Fibroblast of pulmonary artery (primary cell): ENCODE measurements at regions not wholly inside any gene's neighbourhood (a gene's known extent, or its start where the extent isn't known, plus 50 kb on each side); places are given as distances from the start of the nearest gene placed in this dataset.
"Not testable (repeated sequence)": the region's sequence is repeated elsewhere in the genome, so short reads cannot be mapped to it uniquely, and the experiment has no call there.

Experiments used
- DNase-seq: peaks from one replicate; pipeline ENCODE4 v3.0.0-alpha.2; 2010; ENCODE audit warnings: low read depth
- H3K4me3 ChIP-seq: replicated peaks from 2 replicates; pipeline ENCODE4 v1.5.1; 2011; ENCODE audit warnings: low read depth, mild to moderate bottlenecking, control low read depth, low read length, moderate library complexity
- TF ChIP-seq, protein P1 (sequence below): IDR thresholded peaks from 2 replicates; pipeline ENCODE4 v1.5.1; 2011; ENCODE audit warnings: mild to moderate bottlenecking, control low read depth, low read length, inconsistent platforms; ENCODE audit errors: missing control alignments

DNA sequence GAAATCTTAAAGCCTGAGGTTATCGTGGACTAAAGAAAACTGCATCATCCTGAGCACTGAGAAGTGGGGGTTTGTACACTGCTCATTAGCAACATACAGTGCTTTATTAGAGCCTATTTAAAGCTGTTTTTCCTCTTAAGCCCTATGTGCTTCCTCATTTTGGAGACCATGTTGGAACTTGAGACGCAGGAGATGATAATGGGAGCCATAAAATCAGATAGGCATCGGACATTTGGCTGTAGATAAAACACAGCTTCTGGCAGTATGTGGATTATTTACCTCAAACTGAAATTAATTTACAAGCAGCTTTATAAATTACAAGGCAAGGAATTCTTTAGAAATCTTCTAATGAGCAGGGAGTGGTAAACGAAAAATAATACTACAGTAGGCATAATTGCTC is 147.7 kb upstream of the IVNS1ABP start:
- TF ChIP-seq, protein P1, sequence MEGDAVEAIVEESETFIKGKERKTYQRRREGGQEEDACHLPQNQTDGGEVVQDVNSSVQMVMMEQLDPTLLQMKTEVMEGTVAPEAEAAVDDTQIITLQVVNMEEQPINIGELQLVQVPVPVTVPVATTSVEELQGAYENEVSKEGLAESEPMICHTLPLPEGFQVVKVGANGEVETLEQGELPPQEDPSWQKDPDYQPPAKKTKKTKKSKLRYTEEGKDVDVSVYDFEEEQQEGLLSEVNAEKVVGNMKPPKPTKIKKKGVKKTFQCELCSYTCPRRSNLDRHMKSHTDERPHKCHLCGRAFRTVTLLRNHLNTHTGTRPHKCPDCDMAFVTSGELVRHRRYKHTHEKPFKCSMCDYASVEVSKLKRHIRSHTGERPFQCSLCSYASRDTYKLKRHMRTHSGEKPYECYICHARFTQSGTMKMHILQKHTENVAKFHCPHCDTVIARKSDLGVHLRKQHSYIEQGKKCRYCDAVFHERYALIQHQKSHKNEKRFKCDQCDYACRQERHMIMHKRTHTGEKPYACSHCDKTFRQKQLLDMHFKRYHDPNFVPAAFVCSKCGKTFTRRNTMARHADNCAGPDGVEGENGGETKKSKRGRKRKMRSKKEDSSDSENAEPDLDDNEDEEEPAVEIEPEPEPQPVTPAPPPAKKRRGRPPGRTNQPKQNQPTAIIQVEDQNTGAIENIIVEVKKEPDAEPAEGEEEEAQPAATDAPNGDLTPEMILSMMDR = no peak
- DNase-seq = no peak
- H3K4me3 ChIP-seq = no peak overlapping the region

DNA sequence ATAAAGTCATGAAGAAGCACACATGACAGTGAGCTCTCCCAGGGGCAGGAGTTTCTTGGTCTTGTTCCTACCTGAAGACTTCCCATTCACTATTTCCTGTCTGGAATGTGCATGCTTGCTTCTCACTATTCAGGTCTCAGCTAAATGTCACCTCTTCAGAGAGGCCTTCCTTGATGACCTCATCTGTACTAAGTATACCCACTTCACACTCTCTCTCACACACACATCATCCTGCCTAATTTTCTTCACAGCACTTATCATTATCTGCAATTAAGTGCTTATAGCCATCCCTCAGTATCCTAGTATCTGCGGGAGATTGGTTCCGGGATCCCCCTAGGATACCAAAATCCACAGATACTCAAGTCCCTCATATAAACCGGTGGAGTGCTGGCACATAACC is 146.4 kb upstream of the IVNS1ABP start:
- no peak overlapping the region for H3K4me3 ChIP-seq
- no peak for DNase-seq
- TF ChIP-seq, protein P1 = no peak

DNA sequence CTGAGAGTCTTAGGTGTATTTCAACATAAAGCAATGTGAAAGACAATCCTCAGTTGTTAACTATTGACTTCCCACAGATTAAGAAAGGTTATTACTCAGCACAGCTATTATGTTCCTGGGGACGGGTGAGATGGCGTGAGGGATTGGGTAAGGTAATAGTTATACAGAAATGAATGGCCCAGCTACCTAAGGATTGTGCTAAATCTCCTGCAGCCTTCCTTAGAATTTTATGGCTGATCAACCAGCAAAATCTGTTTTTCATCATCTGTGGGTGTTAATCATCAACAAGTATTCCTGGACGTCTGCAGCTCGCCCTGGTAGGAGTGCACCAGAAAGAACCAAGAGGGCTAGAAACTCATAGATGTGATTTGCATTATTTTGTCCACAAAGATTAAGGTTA is 146.0 kb upstream of the IVNS1ABP start:
- TF ChIP-seq, protein P1 = no peak
- DNase-seq = no peak
- H3K4me3 ChIP-seq = no peak overlapping the region

DNA sequence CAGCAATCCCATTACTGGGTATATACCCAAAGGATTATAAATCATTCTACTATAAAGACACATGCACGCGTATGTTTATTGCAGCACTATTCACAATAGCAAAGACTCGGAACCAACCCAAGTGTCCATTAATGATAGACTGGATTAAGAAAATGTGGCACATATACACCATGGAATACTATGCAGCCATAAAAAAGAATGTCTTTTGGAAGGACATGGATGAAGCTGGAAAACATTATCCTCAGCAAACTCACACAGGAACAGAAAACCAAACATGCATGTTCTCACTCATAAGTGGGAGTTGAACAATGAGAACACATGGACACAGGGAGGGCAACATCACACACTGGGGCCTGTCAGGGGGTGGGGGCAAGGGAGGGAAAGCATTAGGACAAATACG is 143.7 kb upstream of the IVNS1ABP start:
- DNase-seq, H3K4me3 ChIP-seq: not testable (repeated sequence)

DNA sequence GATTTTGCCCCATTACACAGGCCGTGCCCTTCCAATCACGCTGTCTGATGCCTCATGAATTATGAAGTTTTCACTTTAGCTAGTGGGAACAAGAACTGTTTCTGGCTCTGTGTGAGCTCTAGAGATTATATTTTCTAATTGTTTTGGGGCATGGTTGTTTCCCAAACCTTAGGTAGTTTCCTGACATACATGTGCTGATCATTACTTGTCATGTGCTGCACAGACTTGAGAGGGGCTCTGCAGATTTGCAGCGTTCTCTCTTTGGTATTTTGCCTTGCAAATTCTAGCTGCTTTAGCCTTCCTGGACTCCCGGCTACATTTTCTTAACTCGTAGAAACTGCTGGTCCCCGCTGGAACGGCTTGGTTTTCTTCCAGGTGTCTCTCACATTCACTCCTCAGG is 142.1 kb upstream of the IVNS1ABP start:
- H3K4me3 ChIP-seq = no peak overlapping the region
- TF ChIP-seq, protein P1 = no peak
- DNase-seq = no peak

DNA sequence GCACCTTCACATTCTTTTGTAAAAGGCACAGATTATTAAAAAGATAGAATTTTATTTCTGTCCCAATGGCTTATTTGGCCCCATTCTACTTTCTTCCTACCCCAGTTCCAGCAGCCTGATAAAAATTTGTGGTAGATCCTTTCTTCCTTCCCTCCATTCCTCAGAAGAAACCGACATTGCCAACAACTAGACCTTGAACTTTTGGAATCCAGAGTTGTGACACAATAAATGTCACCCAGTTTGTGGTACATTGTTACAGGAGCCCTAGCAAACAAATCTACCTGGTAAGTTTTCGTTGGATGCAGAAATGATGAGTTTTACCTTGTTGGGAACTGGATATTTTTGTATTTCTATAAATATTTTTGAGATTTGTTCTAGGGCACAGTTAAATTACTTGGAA is 141.6 kb upstream of the IVNS1ABP start:
- TF ChIP-seq, protein P1 = no peak
- H3K4me3 ChIP-seq = no peak overlapping the region
- no peak for DNase-seq

DNA sequence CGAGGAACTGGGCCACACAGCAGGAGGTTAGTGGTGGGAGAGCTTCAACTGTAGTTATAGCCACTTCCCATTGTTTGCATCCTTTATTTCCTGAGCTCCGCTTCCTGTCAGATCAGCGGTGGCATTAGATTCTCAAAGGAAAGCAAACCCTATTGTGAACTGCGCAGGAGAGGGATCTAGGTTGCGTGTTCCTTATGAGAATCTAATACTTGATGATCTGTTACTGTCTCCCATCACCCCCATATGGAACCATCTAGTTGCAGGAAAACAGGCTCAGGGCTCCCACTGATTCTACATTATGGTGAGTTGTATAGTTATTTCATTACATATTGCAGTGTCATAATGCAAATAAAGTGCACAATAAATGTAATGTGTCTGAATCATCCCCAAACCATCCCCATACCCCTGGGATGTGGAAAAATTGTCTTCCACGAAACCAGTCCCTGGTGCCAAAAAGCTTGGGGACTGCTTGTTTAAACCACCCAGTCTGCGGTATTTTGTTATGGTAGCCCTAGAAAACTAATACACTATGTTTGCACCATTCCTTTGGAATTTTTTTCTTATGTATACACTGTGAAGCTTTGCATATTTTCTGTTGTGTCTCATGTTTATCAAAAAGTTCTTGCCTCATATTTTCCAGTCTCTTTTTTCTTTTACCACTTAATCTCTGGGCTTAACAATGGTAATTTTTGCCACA is 136.6 kb upstream of the IVNS1ABP start:
- TF ChIP-seq, protein P1 = no peak
- DNase-seq = peak; percentile 17
- H3K4me3 ChIP-seq = no peak overlapping the region
